ENCODE measurements at regions not wholly inside any gene's neighbourhood (a gene's known extent, or its start where the extent isn't known, plus 50 kb on each side); places are given as distances from the start of the nearest gene placed in this dataset.

DNA sequence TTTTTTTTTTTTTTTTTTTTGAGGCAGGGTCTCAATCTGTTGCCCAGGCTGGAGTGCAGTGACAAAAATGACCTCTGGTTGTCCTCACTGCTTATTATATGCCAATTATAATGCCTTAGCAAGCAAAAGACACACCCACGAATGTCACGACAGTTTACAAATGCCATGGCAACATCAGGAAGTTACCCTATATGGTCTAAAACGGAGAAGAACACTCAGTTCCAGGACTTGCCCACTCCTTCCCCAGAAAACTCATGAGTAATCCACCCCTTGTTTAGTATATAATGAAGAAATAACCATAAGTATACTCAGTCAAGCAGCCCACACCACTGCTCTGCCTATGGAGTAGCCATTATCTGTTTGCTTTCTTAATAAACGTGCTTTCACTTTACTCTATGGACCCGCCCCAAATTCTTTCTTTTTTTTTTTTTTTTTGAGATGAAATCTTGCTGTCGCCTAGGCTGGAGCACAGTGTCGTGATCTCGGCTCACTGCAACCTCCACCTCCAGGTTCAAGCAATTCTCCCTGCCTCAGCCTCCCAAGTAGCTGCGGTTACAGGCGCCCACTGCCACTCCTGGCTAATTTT, 106.2 kb downstream of the SMIM20 start:
- DNase-seq (ENCODE audit: low spot score) = no peak

DNA sequence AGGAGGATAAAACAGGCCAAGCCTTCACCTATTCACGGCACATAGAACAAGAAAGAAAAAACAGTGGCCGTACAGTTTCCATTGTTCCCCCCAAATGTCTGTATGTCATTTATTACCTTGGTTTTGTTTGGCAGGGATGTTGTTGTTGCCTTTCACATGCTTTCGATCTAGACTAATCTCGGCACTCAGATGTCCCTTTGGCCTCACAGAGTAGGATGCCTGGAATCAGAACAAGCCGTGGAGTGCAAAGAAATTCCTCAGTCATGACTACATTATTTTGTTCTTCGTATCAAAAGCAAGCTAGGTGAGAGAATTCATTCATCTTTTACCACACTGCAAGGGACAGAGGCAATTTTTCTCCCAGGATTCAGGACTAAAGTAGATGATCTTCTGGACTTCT, 106.9 kb downstream of the SMIM20 start:
- no peak for DNase-seq (ENCODE audit: low spot score)

DNA sequence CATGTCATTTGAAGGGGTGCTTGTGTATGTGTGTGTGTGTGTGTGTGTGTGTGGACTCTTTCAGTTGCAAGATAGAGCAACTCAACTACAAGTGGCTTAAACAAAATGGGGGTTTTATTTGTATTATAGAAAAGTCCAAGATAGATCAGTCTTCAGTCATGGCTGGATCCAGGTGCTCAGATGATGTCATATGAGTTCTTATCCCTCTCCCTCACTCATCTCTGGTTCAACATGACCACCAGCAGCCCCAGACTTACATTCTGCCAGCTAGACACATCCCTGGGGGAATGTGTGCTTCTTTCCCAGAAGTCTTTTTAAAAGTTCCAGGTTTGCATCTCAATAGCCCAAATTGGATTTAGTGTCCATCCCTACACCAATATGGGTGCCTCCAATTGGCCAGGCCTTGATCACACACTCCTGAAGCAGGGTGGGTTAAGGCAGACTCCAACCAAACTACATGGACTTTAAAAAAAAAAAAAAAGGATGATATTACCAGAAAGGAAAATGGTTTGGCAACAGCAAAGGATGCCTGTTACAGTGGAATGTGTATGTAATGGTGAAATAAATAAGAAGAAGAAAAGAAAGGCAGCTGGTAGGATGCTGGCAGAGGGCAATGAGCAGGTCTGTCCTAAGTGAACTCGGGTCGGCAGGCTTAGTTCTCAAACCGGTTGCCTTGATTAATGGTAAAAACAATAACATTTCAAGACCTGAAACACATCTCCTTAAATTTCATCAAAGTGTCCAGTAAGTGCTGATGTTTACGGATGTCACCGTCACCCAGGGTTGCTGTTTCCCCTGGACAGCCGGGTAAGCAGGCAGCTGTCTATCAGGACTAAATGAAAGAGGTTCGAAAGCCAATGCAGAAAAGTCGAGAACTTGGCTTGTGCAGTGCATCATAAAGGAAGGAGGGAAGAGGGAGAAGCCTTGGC, 107.7 kb downstream of the SMIM20 start:
- no peak for DNase-seq (ENCODE audit: low spot score)

DNA sequence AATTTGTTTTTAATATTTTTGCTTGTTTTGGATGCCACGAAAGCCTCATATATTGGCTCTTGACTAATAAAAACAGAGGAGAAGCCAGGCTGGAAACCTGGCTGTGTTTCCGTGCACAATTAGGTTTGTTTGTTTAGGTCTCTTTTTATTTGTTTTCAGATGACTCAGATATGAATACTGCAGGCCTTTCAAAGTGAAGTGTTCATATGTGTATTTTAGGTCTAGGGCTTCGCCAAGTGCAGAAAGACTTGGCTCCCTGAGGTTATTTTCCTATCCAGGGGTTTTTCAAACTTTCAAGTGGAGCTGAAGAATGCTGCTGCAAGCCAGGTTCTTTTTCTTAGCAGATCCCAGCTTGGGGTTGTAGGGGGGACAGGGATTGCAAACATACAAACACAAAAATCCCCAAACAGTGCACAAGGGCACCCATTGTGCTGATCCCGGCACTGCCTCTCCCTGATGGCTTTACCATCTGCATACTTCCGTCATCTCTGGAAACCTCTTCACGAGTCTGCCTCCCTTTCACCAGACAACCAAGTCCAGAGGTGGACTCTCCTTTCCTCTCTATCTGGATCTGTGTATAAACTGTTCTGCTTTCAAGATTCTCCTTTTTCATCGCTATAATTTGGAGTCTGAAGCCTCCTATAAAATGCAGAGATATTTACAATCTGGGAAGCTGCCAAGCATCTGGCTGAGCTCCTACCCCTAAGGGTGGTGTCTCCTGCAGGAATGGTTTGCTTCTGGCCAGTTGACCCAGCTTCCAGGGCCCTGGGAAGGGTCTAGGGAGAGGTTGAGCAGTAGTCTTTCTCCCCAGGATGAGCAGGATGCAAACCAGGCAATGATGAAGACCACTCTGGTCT, 108.6 kb downstream of the SMIM20 start:
- DNase-seq (ENCODE audit: low spot score) = peak; percentile 63

DNA sequence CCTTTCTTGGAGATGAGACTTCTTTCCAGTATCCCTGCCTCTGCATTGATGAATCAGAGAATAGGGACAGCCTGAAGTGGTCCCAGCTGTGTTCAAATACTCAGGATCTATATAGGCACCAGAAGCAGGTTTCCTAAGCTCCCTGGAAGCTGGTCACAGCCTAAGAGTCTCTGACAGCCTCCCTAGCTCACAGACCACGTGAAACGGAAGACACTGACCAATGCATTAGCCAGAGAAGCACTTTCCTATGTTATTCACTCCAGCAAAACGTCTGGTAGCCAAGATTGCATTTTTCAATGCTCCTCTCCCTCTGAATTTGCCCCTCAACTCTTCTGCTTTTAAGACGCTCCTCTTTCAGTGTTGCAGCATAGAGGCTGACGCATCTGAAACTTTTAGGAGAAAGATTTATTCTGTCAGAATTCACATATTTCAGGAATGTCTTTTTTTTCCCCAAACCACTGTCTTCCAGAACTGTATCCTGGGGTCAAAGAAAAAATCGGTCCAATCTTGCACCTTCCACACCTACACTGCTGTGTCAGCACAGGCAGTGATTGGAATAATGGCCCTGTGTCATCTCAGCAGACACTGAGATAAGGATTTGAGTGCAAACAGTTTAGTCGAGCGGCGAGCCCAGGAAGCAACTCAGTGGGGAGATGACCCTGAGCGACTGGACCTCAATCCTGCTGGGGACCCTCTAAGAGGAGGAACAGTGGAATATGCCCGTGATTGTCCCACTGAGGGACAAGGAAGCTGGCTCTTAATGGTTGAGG, 109.4 kb downstream of the SMIM20 start:
- DNase-seq (ENCODE audit: low spot score) = no peak

DNA sequence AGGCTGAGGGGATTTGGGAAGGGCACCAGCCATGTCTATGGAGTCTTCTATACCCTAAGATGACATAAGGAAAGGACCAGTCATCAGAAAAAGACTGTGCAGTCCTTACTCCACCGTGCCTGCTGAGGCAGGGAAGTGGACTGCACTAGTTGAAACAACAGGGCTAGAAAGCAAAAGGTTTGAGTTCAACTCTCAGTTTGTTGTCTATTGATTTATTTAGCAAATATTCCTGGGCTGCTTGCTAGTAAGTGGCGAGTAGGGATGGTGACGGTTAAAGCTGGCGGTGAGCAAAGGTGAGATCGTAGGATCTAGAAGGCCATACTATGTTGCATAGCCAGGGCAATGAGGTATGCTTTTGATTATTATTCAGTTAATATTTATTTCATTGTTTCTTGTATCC, 110.1 kb downstream of the SMIM20 start:
- DNase-seq (ENCODE audit: low spot score) = no peak

DNA sequence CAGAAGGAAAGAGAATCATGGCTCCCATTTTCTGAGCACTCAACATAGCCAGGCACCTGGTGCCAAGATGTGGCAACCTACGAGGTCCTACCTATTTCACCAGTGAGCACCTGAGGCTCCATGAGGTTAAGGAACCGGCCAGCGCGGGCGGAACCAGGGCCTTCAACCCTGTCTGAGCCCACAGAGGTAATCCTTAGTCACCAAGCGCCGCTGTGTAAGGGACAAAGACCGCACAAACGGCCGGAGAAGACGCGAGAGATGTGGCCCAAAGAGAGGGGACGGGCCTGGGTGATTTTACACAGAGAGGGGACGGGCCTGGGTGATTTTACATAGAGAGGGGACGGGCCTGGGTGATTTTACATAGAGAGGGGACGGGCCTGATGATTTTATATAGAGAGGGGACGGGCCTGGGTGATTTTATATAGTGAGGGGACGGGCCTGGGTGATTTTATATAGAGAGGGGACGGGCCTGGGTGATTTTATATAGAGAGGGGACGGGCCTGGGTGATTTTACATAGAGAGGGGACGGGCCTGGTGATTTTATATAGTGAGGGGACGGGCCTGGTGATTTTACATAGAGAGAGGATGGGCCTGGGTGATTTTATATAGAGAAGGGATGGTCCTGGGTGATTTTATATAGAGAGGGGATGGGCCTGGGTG, 114.2 kb downstream of the SMIM20 start:
- no peak for DNase-seq (ENCODE audit: low spot score)

DNA sequence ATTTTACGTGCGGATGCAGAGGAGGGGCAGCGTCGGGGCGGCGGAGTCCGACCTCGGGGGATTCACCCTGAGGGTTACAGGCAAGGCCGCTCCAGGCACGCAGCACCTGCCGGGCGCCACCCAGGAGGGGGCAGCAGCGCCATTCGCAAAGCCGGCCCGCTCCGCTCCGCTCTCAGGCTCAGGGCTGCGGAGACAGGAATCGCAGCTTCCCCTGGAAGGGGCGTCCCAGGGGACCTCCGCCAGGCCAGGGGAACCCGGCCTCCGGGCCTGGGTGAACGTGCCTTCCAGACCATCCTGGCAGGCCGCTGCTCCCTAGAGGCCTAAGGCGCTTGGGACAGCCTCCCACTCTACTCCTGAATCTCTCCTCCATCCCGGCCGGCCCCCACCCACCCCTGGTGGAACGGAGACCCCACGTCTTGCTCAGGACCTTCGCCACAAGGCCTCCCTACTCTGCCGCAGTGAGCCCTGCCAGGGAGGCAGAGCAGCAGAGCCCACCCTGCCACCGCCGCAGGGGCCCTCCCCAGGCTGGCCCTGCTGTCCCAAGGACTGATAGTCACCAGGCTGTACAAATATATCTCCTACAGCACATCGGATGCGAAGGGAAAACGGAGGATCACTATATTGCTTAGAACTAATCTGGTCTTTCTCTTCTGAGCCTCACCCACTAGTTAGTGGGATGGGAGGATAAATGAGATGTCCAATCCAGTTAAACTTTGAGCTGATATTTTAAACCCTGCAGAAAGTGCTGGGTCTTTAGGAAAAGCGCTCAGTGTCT, 115.0 kb downstream of the SMIM20 start:
- DNase-seq (ENCODE audit: low spot score) = no peak

DNA sequence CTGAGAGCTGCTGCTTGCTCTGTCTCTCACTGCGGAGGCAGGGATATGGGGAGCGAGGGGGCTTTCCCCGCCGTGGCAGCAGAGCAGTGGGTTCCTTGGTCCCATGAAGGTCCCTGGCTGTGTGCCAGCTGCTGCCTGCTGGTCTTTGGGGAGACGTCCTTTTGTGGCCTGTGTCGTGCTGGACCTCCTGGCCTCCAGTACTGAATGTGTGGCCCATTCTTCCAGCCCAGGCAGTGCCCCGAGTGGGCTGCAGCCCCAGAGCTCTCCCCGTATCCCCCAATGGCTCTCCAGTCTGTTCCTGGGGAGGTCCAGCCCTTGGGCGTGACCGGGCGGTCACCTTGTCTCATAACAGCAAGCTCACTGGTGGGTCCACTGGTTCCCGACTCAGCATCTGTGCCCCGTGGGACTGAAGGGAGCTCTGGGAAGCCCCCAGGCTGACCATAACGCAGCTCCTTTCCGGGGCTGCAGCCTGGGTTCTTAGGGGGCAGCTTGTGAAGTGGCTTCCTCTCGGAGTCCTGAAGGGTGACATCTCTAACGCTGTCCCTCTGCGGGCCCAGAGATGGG, 115.6 kb downstream of the SMIM20 start:
- no peak for DNase-seq (ENCODE audit: low spot score)

DNA sequence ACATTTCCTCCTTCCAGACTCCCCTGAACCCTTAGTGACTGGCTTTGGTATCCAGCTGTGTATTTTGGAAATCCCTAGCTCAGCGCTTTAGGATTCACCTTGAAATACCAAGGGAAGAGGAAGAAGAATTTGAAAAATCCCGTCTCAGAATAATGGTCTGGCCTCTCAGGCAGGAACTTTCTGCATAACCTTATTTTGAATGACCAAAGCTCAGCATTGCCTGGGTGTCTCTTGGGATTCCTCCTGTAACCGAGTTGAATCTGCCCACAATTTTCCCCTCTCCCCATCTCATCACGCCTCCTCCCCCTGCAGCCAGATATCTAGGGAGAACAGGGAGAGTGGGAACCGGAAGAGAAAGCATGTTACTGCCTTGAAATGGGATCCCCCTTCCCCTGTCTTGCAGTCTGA, 116.2 kb downstream of the SMIM20 start:
- no peak for DNase-seq (ENCODE audit: low spot score)

DNA sequence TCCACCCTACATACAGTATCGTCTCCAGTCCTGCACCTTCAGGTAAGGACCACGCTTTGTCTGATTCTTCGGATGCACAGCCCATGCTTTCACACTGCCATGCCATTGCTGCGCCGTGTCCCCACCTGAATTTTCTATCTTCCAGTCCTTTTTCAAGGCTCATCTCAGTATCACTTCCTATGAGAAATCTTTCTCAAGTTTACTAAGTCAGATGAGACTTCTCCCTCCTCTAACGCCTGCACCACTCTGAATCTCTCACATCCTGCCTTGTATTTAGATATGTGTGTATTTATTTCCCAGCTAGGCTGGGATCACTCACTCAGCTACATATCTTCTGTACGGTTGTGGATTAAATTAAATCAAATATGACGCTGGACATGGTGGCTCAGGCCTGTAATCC, 116.8 kb downstream of the SMIM20 start:
- DNase-seq (ENCODE audit: low spot score) = no peak

DNA sequence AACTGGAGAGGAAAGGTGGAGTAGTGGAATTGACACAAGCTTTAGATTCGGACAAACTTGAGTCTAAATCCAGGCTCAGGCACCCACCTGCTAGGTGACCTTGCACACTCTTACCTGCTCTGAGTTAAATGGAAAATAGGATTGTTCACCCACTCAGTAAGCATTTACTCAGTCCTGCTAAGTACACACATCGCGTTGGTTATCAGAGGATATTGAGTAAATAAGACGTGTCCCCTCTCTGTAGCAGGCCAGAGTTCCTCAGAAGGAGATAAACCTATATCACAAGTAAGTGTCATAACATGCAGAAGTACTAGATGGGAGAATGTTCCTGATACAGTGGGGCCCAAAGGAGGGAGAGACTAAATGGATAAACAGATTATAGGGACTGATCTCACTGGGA, 117.7 kb downstream of the SMIM20 start:
- no peak for DNase-seq (ENCODE audit: low spot score)

DNA sequence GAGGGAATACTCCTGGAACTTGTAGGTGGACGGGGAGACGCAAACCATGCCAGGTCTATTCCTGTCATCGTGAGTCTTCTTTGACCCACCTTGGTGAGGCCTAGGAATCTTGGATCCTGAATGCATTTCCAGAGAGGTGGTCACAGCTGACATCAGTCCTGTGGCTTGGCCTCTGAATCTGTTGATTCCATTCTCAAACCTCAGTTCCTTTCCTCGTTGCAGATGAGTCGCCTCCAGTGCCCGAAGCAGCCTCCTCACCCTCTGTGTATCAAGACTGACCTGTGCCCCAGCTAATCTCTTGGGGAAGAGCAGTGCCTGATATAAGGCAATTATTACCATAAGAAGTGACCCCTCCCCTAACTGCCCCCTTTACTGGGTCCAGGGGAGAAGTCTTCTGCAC, 118.1 kb downstream of the SMIM20 start:
- no peak for DNase-seq (ENCODE audit: low spot score)

DNA sequence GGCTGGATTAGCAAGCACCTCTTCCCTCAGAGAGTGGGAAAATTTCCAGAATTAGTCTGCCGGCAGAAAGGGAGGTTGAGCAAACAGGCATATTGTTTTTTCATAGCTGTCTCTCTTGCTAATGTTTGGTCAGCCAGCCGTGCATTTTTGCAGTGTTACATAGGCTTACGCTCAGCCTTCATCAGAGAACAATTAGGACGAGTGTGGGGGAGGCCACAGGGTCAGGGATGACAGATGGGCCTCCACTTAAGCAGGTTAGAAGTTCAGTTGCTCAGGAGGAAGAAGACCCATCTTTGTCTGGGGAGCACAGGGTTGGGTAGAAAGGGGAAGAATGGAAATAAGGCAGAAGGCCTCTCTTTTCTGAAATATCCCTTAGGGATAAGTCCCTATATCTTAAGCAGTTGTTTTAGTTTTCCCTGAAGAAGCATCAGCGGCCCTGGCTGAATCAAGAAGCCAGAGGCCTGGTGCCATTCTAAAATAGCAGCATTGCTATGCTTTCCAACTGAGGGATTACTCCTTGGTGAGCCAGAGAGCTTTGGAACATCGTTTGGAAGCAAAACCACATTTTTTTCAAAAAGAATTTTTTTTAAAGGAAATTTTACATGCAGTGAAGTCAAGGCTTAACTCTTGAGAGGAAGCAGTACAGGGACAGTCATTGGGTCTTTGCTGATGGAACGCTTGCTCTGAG, 118.8 kb downstream of the SMIM20 start:
- no peak for DNase-seq (ENCODE audit: low spot score)

DNA sequence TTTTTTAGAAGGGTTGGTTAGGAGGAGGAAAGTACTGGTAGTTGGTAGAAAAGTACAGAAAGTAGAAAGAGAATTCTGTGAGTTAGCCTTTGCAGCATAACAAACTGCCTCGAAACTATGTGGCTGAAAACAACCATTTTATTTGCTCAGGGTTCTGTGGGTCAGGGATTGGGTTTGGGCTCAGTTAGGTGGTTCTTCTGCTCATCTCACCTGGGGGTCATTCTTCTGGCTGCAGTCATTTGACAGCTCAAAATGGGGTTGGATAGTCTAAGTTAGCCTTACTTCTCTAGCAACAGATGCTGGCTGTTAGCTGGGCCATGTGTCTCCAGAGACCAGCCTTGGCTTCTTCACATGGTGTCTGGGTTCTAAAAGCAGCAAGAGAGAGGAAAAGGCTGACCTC, 119.4 kb downstream of the SMIM20 start:
- DNase-seq (ENCODE audit: low spot score) = no peak

DNA sequence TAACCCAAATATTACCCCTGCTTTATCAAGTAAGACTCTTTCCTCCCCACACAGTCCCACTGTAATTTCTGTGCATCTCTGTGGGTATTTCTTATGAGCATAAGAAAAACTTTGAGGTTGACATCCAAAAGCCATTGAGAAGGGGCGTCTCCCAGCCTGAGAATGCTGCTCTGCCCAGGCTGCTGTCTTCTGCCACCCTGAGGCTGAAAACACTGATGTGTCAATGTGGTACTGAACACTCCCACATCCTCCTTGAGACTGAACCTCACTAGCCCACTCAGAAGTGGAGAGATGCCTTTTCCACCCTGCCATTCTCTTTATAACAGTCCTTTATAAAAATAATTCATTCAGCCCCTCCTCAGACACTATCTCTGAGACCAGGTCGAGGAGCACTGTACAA, 120.8 kb downstream of the SMIM20 start:
- no peak for DNase-seq (ENCODE audit: low spot score)

DNA sequence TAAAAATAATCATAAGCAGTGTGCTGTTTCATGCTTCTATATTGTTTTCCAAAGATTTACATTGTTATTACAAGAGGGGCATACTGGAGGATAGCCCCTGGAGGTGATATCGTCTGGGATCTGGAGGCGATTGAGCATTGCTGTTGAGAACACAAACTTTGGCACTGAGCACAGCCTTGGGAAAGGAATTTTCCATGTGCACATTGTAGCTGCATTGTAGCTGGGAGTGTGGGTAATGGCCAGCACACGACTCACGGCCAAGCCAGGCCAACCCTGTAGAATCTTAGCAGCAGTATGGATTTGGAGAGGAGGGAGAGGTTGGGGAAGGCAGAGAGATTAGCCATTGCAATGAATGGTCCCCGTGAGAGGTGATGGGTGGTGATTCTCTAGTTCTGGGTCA, 121.9 kb downstream of the SMIM20 start:
- DNase-seq (ENCODE audit: low spot score) = no peak

DNA sequence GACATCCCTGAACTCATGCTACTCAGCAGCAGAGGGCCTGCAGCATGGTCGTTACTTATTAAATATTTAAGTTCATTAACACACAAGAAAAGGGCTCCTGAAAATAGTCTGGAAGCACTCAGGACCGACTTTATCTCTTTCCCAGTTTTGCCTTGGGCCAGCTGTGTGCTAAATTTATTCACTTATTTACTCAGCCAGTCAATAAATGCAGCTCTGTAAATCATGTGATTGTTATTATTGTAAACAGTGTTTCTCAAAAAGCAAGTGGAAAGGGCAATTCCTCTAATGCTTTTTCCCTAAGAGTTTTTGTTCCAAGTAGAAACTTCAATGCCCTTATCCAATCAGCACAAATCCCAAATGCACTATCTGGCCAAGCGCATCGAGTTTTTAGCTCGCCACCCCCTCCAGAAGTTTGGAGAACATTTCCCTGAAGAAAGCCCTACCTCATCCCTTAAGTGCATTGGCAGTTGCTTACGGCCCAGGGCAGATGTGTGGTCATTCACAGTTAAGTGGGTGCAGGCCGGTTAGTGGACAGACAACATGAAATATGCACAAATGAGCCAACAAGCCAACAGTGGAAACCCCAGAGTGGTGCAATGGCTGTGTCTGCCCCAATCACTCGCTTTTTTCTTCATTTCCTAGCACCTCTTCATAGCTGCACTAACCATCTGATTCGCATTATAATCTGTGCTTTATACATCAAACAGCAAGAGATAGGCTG, 125.8 kb downstream of the SMIM20 start:
- no peak for DNase-seq (ENCODE audit: low spot score)

DNA sequence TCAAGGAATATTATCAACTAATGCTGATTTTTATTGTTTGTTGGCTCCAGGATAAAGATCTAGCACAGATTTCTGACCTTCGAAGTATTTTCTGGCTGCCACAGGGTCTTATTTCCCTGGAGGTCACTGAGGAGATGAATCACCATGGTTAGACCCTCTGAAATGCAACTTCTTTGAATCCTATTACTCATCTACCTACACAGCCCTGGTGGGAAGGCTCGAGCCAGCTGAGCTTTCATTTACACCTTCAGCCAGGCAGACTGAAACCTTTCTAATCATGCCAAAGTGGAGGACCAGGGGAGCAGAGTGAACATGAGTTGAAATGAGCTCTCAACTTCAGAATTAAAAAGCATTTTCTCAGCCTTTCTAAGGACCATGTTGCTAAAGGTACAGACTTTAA, 130.5 kb downstream of the SMIM20 start:
- no peak for DNase-seq (ENCODE audit: low spot score)

All from COLO829 (cell line).